ENCODE measurements at regions not wholly inside any gene's neighbourhood (a gene's known extent, or its start where the extent isn't known, plus 50 kb on each side); places are given as distances from the start of the nearest gene placed in this dataset.

DNA sequence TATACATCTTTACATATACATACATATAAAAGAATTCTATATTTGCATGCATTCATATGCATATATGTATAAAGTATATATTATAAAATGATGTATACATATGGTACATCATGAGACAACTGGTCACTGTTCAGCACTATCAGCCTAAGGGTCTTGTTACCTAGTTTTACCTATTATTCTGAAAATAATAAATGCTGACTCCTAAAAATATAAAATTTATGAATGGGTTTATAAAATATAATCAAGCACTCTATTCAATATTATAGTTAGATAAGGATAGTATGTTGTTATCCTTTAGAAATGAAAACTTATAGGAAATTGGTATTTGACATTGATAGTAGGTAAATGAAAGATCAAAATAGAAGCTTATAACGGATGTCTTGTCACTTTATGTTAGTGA lies 324.2 kb downstream of the GBA3 start:
- Histone ChIP-seq H3K27ac (replicated peaks) (no peak overlapping the region), H3K4me1 (no peaks in the 10 kb centered on the region), H3K36me3 (no peaks in the 10 kb centered on the region), H3K9me3 (replicated peaks) (no peaks in the 10 kb centered on the region), H3K4me3 (no peak overlapping the region), H3K27me3 (ENCODE audit: low read depth) (no peaks in the 10 kb centered on the region)
- intact Hi-C loops (cut with micrococcal nuclease): no loop called here
- no peak for DNase-seq
- TF ChIP-seq, protein P1, sequence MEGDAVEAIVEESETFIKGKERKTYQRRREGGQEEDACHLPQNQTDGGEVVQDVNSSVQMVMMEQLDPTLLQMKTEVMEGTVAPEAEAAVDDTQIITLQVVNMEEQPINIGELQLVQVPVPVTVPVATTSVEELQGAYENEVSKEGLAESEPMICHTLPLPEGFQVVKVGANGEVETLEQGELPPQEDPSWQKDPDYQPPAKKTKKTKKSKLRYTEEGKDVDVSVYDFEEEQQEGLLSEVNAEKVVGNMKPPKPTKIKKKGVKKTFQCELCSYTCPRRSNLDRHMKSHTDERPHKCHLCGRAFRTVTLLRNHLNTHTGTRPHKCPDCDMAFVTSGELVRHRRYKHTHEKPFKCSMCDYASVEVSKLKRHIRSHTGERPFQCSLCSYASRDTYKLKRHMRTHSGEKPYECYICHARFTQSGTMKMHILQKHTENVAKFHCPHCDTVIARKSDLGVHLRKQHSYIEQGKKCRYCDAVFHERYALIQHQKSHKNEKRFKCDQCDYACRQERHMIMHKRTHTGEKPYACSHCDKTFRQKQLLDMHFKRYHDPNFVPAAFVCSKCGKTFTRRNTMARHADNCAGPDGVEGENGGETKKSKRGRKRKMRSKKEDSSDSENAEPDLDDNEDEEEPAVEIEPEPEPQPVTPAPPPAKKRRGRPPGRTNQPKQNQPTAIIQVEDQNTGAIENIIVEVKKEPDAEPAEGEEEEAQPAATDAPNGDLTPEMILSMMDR (IDR thresholded peaks at IDR 0.05; ENCODE audit: borderline replicate concordance): no peak

DNA sequence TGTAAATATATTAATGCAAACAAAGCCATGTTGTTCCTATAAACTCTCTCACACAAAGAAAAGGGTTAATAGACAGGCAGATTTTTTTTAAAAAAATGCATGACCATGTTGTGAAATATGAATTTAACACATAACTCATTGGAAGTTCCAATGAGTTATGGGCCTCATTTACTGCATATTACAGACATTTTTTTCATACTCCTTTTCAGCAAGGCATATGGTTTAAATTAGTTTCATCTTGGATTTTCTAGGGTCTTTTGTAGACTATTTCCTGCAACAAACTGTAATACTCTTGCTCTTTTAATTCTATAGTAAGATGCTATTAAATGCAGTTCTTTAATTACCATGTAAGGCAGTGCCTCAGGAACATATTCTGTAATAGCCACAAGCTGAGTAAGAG lies 323.1 kb downstream of the GBA3 start:
- Histone ChIP-seq H3K9me3 (replicated peaks) (no peaks in the 10 kb centered on the region), H3K27ac (replicated peaks) (no peak overlapping the region), H3K4me1 (no peaks in the 10 kb centered on the region), H3K27me3 (ENCODE audit: low read depth) (no peaks in the 10 kb centered on the region), H3K4me3 (no peak overlapping the region), H3K36me3 (no peaks in the 10 kb centered on the region)
- intact Hi-C loops (cut with micrococcal nuclease): no loop called here
- TF ChIP-seq, protein P1 (IDR thresholded peaks at IDR 0.05; ENCODE audit: borderline replicate concordance): no peak
- DNase-seq: no peak

DNA sequence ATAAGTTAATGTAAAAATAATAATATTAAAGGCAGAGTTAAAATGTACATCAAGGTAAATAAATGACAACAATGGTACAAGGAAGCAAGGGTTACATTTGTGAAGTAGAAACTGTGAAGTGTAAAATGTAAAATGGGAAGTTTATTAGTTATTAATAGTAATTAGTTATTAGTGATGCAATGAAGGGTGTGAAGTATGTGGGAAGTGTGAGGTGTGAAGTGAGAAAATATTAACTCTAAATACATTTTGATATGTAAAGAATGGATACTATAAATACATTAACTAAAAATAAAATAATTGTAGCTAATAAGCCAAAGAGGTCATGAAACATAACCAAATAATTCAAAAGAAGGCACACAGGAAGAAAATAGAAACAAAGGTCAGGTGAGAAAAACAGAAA lies 316.4 kb downstream of the GBA3 start:
- H3K36me3 ChIP-seq: no peaks in the 10 kb centered on the region
- peaks cover 12% of the 10 kb centered on the region for H3K9me3 ChIP-seq (replicated peaks)
- no peaks in the 10 kb centered on the region for H3K27me3 ChIP-seq (ENCODE audit: low read depth)
- H3K4me1 ChIP-seq: no peaks in the 10 kb centered on the region
- no peak overlapping the region for H3K27ac ChIP-seq (replicated peaks)
- intact Hi-C loops (cut with micrococcal nuclease): no loop called here
- TF ChIP-seq, protein P1 (IDR thresholded peaks at IDR 0.05; ENCODE audit: borderline replicate concordance): no peak
- H3K4me3 ChIP-seq: no peak overlapping the region
- no peak for DNase-seq

DNA sequence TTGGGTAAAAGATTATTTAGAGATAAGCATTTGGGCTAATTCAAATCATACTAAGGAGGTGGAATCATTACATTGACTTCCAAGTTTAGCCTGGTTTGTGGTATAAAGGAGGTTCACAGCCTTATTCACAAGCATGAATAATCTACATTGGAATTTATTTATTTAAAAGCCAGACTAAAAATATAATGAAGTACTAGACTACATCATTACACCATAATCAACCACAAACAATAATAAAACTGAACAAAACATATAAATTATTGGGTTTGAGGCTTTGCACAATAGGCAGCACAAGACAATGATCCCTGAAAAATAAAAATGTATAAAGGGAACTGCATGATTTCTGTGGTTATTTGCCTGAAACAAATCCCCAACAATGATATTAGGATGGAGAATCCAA lies 314.0 kb downstream of the GBA3 start:
- Histone ChIP-seq H3K36me3 (no peaks in the 10 kb centered on the region), H3K27ac (replicated peaks) (no peak overlapping the region)
- TF ChIP-seq, protein P1 (IDR thresholded peaks at IDR 0.05; ENCODE audit: borderline replicate concordance): no peak

DNA sequence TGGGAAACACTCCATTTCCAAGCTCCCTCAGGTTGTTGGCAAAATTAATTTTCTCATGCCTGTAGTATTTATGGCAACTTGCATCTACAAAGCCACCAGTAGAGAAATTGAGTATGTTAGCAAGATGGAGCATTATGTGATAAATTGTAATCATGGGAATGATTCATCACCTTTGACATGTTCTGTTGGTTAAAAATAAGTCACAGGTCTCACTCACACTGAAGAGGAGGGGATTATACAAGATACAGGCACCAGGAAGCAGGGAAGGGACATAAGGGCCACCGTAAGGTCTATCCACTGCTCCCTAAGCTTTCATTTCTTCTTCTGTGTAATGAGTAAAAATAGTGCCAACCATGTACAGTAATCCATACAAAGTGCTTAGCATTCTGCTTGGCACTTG lies 313.0 kb downstream of the GBA3 start:
- intact Hi-C loops (cut with micrococcal nuclease): no loop called here
- Histone ChIP-seq H3K36me3 (no peaks in the 10 kb centered on the region), H3K4me1 (no peaks in the 10 kb centered on the region), H3K27me3 (ENCODE audit: low read depth) (no peaks in the 10 kb centered on the region), H3K9me3 (replicated peaks) (peaks cover 12% of the 10 kb centered on the region), H3K4me3 (no peak overlapping the region), H3K27ac (replicated peaks) (no peak overlapping the region)
- no peak for DNase-seq
- TF ChIP-seq, protein P1 (IDR thresholded peaks at IDR 0.05; ENCODE audit: borderline replicate concordance): no peak

More for the DNA sequence above, 314.0 kb downstream of the GBA3 start:
- intact Hi-C loops (cut with micrococcal nuclease): no loop called here
- Histone ChIP-seq H3K27me3 (ENCODE audit: low read depth) (no peaks in the 10 kb centered on the region), H3K4me3 (no peak overlapping the region), H3K9me3 (replicated peaks) (peaks cover 12% of the 10 kb centered on the region), H3K4me1 (no peaks in the 10 kb centered on the region)
- DNase-seq: no peak

DNA sequence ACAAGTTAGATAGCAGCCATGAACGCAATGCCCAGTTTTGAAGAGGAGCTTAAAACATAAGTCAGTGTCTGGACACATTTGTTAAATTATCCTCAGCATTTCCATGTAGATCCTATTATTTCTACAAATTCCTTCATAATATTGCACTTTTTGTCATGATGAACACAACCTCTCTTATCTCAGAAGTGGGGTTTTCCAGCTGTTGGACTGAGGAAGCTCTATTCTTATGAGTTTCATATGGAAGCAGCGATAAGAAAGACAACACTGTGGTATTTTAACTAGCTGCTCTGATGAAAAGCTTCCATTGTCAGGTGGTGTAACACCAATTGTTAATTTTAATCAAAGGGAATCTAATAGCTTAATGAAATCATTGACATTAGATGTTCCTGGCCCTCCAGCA lies 308.7 kb downstream of the GBA3 start:
- no peak for DNase-seq
- Histone ChIP-seq H3K9me3 (replicated peaks) (no peaks in the 10 kb centered on the region), H3K4me3 (no peak overlapping the region), H3K27me3 (ENCODE audit: low read depth) (no peaks in the 10 kb centered on the region), H3K36me3 (no peaks in the 10 kb centered on the region), H3K4me1 (no peaks in the 10 kb centered on the region), H3K27ac (replicated peaks) (no peak overlapping the region)
- TF ChIP-seq, protein P1 (IDR thresholded peaks at IDR 0.05; ENCODE audit: borderline replicate concordance): no peak
- intact Hi-C loops (cut with micrococcal nuclease): no loop called here
